HCT116 (cell line): ENCODE measurements at regions not wholly inside any gene's neighbourhood (a gene's known extent, or its start where the extent isn't known, plus 50 kb on each side); places are given as distances from the start of the nearest gene placed in this dataset.

Experiments used
- CEBPB ChIP-seq: IDR thresholded peaks from 2 replicates; pipeline ENCODE4 v1.6.1; 2012; ENCODE audit warnings: low read depth
- CTCF ChIP-seq, 3 experiments: fragments of 200-600 bp in 1 of 3; sonication (generic) in 1 of 3; IDR thresholded peaks in 2 of 3; conservative IDR thresholded peaks in 1 of 3; 2 replicates each; pipeline ENCODE4 v1.5.1; 2012 to 2017; ENCODE audit warnings: low read depth in 2 of 3, low read length in 2 of 3, antibody characterized with exemption in 1 of 3, borderline replicate concordance in 1 of 3, control low read depth in 1 of 3, mild to moderate bottlenecking in 1 of 3, mixed read lengths in 1 of 3, mixed run types in 1 of 3, moderate library complexity in 1 of 3; ENCODE audit not compliant: insufficient read depth in 1 of 3
- EZH2 ChIP-seq: fragments of 200-600 bp; sonication (generic); IDR thresholded peaks from 2 replicates; pipeline ENCODE4 v1.6.1; 2017; ENCODE audit warnings: antibody characterized with exemption, mixed run types
- POLR2A ChIP-seq: IDR thresholded peaks from 2 replicates; pipeline ENCODE4 v1.7.0; 2011; ENCODE audit warnings: borderline replicate concordance; ENCODE audit not compliant: insufficient read depth, insufficient read length; ENCODE audit errors: extremely low read depth
- POLR2AphosphoS5 ChIP-seq: IDR thresholded peaks from 2 replicates; pipeline ENCODE4 v1.6.1; 2011; ENCODE audit warnings: mild to moderate bottlenecking, low read depth, low read length, moderate library complexity
- SP1 ChIP-seq: IDR thresholded peaks from 2 replicates; pipeline ENCODE4 v1.6.1; 2012; ENCODE audit warnings: low read depth
- SRF ChIP-seq: IDR thresholded peaks from 2 replicates; pipeline ENCODE4 v1.6.1; 2012; ENCODE audit warnings: low read depth
- YY1 ChIP-seq: IDR thresholded peaks from 2 replicates; pipeline ENCODE4 v1.6.1; 2011; ENCODE audit warnings: low read length, low read depth, moderate library complexity, mild to moderate bottlenecking; ENCODE audit not compliant: insufficient replicate concordance; ENCODE audit errors: extremely low read depth
- ZNF274 ChIP-seq: fragments of 200-500 bp; sonication (Bioruptor generic); IDR thresholded peaks from 2 replicates; pipeline ENCODE4 v1.6.1; 2014; ENCODE audit warnings: mild to moderate bottlenecking, low read depth, low read length, inconsistent platforms
- TF ChIP-seq, protein P1 (sequence below): IDR thresholded peaks from 2 replicates; pipeline ENCODE4 v1.6.1; 2012

DNA sequence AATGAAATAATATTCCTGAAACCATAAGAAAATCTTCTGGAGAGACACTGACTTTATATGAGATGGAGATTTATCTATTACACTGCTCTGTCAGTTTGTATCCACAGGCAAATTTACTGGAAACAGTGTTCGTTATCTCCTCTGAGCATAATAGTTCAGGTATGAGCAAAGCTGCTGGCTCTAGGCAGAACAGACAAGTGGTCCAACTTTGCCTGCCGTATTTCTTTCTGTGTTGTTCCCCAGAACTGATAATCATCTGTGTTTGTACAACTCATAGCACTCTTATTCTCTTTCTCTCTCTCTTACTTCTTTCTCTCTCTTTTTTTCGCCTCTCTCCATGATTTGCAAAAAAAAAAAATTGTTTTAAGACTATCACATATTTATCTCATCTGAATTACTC lies 623.8 kb upstream of the CHORDC1 start:
- TF ChIP-seq EZH2 = no peak
- no peak for TF ChIP-seq CTCF (IDR thresholded peaks at IDR 0.05 in 2 of 3, conservative IDR thresholded peaks at IDR 0.05 in 1 of 3; ENCODE audit: borderline replicate concordance in 1 of 3, insufficient read depth in 1 of 3, low read depth in 2 of 3, low read length in 2 of 3)
- TF ChIP-seq SP1 = no peak
- no peak for TF ChIP-seq ZNF274
- TF ChIP-seq SRF = no peak
- TF ChIP-seq POLR2A = no peak
- TF ChIP-seq CEBPB = no peak
- TF ChIP-seq POLR2AphosphoS5 = no peak
- TF ChIP-seq YY1 = no peak
- TF ChIP-seq, protein P1, sequence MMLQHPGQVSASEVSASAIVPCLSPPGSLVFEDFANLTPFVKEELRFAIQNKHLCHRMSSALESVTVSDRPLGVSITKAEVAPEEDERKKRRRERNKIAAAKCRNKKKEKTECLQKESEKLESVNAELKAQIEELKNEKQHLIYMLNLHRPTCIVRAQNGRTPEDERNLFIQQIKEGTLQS = no peak
